SKM-1 (cell line): ENCODE measurements at regions not wholly inside any gene's neighbourhood (a gene's known extent, or its start where the extent isn't known, plus 50 kb on each side); places are given as distances from the start of the nearest gene placed in this dataset.

Source experiments
- DNase-seq: peaks from one replicate; lab custom pipeline; 2025; ENCODE audit not compliant: unreplicated experiment; lab: John Stamatoyannopoulos, UW

DNA sequence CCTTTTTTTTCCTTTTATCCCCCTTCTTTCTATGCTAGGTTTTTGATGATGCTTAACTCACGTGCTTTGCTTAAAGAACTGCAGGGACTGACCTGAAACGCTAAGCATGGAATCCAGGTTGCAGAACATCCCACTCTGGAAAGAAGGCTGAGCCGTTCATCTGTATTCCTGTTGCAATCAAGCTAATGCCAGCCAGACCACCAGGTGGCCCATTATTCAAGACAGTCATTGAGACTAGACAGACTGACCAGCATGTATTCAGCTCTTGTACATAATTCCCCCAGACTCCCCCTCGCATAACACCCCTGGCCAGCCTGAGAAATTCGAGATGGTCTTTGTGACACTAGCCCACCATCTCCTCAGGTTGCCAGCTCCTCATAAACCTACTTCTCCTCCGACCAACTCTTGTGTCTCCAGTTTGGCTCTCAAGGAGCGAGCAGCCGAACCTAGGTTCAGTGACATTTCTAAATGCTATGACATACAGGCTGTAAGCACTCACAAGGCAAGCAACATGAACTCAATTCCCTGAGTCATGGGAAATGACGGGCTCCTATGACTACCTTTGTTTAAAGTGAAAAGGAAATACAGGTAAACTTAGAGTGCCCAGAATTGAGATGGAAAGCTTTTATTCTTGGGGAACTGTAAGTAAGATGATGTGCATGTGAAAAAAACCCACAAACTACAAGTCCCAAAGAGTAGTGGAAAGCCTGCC is 309.3 kb upstream of the CDYL start:
- no peak for DNase-seq

GRCh38 chr6:4466261-4466660 is 309.9 kb upstream of the CDYL start:
- no peak for DNase-seq

- DNase-seq, result no peak
Observed at GRCh38 chr6:4464638-4465037, 311.6 kb upstream of the CDYL start.

- DNase-seq, result no peak
Observed at GRCh38 chr6:4463236-4463635, 313.0 kb upstream of the CDYL start.

DNA sequence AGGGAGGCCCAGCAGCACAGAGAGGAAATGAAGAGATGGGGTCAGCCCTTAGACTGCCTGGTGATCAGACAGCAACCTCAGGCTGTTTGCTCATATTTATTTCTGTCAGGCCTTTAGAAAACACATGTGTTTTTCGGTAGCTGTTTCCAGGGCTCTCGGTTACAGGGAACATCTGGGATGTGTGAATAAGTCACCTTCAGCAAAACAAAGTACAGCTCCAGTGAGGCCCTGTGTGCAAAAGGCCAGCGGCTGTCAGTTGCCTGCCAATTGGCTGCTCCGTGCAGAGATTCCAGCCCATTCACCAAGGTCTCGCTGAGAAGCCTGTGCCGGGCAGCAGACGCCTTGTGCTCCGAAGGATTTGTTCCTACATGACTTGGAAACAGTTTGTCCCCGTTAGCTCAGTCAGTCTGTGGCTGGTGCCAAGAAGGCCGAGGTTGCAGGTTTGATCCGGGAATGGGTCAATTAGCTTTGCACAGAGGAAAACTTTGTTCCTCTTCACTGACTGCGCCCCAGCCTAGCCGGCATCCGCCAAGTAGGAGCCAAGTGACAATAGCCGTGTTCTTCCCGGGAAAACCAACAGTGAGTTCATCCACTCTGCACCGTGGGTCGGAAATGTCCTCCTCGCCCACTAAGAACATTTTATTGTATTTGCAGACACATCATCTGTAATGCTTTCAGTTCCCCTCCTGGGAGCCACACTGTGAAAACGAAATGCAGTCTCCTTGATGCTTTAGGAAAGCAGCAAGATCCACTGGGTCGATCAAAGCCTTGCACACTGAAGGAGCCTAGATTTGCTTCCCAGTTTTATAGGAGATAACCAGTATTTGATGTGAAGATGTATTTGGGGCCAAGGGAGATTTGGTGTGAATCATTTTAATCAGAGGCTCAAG is 315.4 kb upstream of the CDYL start:
- no peak for DNase-seq

DNA sequence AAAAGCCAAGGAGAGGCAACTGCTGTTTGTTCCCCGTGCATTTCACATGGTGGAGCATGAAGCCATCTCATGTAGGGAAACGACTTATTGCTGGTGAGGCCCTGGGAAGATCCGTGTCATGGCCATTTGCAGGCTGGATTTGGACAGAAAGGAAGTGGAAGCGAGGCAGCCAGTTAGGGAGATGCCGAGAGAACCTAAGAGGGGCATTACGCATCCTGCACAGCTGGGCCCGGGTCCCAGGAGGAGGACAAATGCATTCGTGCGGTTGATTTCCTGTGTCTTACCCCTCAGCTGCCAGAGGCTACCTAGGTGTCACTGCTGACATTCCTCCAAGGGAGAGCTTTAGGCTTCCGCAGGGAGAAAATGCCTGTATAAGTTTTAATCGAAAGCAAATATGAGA is 316.2 kb upstream of the CDYL start:
- DNase-seq, result no peak

DNA sequence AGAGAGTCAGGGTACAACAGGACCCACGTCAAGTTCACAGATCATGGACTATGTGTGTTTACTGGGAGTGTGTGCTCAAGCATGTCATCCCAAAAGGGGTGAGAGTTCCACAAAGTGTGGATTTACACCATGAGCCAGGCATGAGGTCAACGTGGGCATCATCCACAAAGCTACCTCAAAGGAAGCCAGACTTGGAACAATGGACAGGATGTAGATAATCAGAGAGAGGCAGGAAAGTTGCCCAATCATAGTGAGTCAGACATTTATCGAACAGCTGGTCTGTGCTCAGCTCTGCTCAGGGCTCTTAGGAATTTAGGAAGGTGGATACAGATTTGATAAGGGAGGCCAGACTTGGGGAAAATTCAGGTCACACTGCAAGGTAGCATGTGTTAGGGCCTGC is 317.2 kb upstream of the CDYL start:
- DNase-seq, result no peak

DNA sequence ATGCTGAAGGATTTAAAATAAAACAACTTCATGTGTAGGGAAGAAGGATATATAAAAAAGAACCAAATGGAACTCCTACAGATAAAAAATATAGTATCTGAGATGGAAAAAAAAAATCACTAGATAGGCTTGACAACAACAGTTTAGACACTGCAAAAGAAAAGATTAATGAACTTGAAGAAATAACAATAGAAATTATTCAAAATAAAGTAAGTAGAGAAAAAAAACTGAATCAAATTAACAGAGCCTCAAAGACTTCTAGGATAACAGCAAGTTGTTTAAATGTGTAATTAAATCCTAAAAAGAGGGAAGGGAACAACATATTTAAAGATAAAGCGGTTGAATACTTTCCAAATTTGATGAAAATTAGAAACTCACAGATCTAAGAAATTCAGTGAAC is 316.3 kb upstream of the ECI2 start:
- no peak for DNase-seq

GRCh38 chr6:4451081-4451480 is 315.7 kb upstream of the ECI2 start:
- DNase-seq, result no peak

DNA sequence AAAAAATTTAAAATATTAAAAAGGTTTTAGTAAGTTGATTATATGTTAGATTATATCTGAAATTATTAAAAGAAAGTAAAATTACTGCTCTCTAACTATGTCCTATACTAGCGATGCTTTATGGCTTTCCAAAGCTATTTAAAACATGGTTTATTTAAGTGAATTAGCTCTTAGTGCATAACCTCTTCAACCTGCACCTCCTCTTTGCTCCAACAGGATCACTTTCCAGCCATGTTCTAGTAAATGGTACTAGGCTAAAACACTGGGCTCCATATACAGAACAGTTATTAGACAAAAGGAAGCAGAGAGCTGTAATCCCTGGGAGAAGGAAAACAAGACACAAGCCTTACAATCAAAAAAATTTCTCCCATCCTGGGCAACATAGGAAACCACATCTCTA is 314.9 kb upstream of the ECI2 start:
- DNase-seq, result no peak

GRCh38 chr6:4449409-4449808 is 314.0 kb upstream of the ECI2 start:
- DNase-seq, result no peak

GRCh38 chr6:4448841-4449240 is 313.5 kb upstream of the ECI2 start:
- DNase-seq, result no peak

- DNase-seq, result no peak
Observed at GRCh38 chr6:4447639-4448330, 312.4 kb upstream of the ECI2 start.

DNA sequence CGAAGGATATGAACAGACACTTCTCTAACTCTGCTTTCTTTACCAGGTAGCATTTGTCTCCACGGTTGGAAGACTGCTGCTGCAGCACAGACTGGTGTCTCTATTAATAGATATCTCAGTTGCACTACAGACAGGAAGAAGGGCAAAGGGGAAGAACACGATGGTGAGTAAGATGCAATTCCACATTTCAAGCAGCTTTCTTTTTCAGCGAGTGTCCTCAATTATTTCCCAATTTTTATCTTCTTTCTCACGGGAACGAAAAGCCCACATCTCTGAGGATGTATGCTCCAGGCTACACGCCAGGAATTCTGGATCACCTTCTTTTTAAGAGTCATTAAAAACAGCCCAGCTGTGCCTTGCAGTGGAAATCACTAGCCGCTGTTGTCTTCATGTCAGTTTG is 311.6 kb upstream of the ECI2 start:
- DNase-seq, result peak; percentile 59

DNA sequence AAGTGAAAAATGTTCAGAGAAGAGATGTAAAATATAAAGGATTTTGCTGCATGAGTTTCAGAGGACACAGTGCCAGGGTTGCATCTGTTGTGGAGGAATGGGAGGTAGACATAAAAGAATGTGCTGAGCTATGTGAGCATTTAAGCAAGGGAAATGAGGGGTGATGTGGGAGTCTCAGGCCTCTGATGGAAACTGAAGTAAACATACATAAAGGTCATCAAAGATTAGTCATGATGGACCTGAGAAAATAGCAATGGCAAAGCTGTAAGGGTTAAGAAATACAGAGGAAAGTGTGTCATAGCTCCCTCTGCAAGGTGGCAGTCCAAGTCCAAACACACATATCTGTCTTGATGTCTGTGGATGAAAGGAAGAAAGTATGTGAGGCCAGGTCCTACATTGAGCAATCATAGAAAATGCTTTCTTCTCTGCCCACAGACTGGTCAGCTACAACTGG is 306.6 kb upstream of the ECI2 start:
- DNase-seq, result no peak

DNA sequence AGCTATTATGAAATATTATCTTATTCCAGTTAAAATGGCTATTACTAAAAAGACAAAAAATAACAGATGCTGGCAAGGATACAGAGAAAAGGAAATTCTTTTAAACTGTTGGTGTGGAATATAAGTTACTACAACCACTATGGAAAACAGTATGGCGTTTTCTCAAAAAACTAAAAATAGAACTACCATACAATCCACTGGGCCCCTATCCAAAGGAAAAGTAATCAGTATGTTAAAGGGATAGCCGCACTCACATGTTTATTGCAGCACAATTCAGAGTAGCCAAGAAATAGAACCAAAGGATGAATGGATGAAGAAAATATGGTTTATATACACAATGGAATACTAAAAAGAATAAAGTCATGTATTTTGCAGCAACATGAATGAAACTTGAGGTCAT is 303.8 kb upstream of the ECI2 start:
- no peak for DNase-seq

- DNase-seq, result no peak
Observed at GRCh38 chr6:4437342-4437741, 302.0 kb upstream of the ECI2 start.

- DNase-seq, result peak; percentile 41
Observed at GRCh38 chr6:4435981-4436445, 300.6 kb upstream of the ECI2 start.

GRCh38 chr6:4434655-4435054 is 299.3 kb upstream of the ECI2 start:
- no peak for DNase-seq

DNA sequence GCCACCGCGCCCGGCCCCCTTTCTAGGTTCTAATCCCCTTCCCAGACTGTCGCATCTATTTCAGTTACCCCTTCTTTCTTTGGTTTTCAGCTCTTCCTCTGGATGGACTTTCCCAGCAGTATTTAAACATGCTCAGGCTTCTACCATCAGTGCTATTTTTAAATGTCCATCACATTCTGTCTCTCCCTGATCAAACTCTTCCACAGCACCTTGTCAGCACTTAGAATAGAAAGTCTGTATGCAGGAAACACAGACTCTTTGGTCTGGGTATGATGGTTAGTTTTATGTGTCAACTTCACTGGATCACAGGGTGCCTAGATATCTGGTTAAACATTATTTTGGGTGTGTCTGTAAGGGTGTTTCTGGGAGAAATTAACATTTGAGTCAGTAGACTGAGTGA is 297.8 kb upstream of the ECI2 start:
- no peak for DNase-seq

DNA sequence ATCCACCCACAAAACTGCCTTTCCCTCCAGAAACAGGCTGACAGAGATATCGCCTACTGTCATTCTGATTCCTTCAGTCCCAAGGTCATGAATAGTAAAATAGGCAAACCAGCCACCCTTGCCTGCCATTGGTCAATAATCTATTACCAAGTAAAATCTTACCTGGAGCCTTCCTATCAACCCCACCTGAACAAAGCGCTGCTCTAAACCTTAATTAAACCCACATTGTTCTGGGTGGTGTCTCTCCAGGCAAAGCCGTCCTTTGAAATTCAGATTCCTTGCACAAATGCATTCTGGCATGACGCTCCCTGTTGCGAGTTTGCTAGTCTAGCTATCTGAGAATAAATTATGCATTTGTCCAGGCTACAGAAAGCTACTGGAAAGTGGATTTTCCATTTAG is 291.6 kb upstream of the ECI2 start:
- DNase-seq, result no peak

- DNase-seq, result no peak
Observed at GRCh38 chr6:4421837-4422236, 286.5 kb upstream of the ECI2 start.
